H1 (cell line): ENCODE measurements at regions not wholly inside any gene's neighbourhood (a gene's known extent, or its start where the extent isn't known, plus 50 kb on each side); places are given as distances from the start of the nearest gene placed in this dataset.
A peak's percentile ranks its signal among the peaks of the same experiment; 100 is the strongest.

Experiments
- ATF2 ChIP-seq: IDR thresholded peaks from 2 replicates; pipeline ENCODE4 v1.6.1; 2012; ENCODE audit warnings: low read length, inconsistent platforms

- TF ChIP-seq ATF2 = 0 out of 2 replicates have a peak, but pooled peaks have one; percentile 56
Measured at GRCh38 chr4:42280327-42281095, 116.8 kb upstream of the SHISA3 start (continued).
